HG03103 (cell line): ENCODE measurements at regions not wholly inside any gene's neighbourhood (a gene's known extent, or its start where the extent isn't known, plus 50 kb on each side); places are given as distances from the start of the nearest gene placed in this dataset.

Experiments
- ATAC-seq: cut with Tn5 transposase; IDR thresholded peaks from one replicate; pipeline ENCODE4 v1.9.1; 2021; ENCODE audit warnings: low read depth; ENCODE audit not compliant: unreplicated experiment

- no peak for ATAC-seq
These were observed 124.0 kb downstream of the DKK1 start for GRCh38 chr10:52438119-52438518.

GRCh38 chr10:52440612-52441285 lies 126.7 kb downstream of the DKK1 start:
- no peak for ATAC-seq

GRCh38 chr10:52442576-52442975 lies 128.5 kb downstream of the DKK1 start:
- ATAC-seq = no peak

- ATAC-seq = no peak
These were observed 129.6 kb downstream of the DKK1 start for GRCh38 chr10:52443419-52444388.

GRCh38 chr10:52446391-52446790 lies 132.3 kb downstream of the DKK1 start:
- no peak for ATAC-seq

- ATAC-seq = no peak
These were observed 133.9 kb downstream of the DKK1 start for GRCh38 chr10:52447931-52448353.

- no peak for ATAC-seq
These were observed 136.7 kb downstream of the DKK1 start for GRCh38 chr10:52450762-52451291.

- ATAC-seq = no peak
These were observed 137.7 kb downstream of the DKK1 start for GRCh38 chr10:52451817-52452216.

- ATAC-seq = no peak
These were observed 138.8 kb downstream of the DKK1 start for GRCh38 chr10:52452600-52453493.

- no peak for ATAC-seq
These were observed 139.4 kb downstream of the DKK1 start for GRCh38 chr10:52453501-52453900.

GRCh38 chr10:52454491-52454890 lies 140.4 kb downstream of the DKK1 start:
- no peak for ATAC-seq

- ATAC-seq = no peak
These were observed 141.0 kb downstream of the DKK1 start for GRCh38 chr10:52455098-52455497.

GRCh38 chr10:52459097-52459496 lies 145.0 kb downstream of the DKK1 start:
- ATAC-seq = no peak

- ATAC-seq = no peak
These were observed 149.7 kb downstream of the DKK1 start for GRCh38 chr10:52463826-52464225.

- no peak for ATAC-seq
These were observed 150.5 kb downstream of the DKK1 start for GRCh38 chr10:52464368-52465124.

GRCh38 chr10:52465202-52465601 lies 151.1 kb downstream of the DKK1 start:
- no peak for ATAC-seq

- no peak for ATAC-seq
These were observed 152.4 kb downstream of the DKK1 start for GRCh38 chr10:52466464-52466863.

GRCh38 chr10:52469970-52470705 lies 156.1 kb downstream of the DKK1 start:
- ATAC-seq = no peak
